HS-5 (cell line): ENCODE measurements at regions not wholly inside any gene's neighbourhood (a gene's known extent, or its start where the extent isn't known, plus 50 kb on each side); places are given as distances from the start of the nearest gene placed in this dataset.

ENCODE experiments used
- DNase-seq: peaks from one replicate; pipeline ENCODE4 v3.0.0-alpha.2; 2012; ENCODE audit warnings: low read depth

DNA sequence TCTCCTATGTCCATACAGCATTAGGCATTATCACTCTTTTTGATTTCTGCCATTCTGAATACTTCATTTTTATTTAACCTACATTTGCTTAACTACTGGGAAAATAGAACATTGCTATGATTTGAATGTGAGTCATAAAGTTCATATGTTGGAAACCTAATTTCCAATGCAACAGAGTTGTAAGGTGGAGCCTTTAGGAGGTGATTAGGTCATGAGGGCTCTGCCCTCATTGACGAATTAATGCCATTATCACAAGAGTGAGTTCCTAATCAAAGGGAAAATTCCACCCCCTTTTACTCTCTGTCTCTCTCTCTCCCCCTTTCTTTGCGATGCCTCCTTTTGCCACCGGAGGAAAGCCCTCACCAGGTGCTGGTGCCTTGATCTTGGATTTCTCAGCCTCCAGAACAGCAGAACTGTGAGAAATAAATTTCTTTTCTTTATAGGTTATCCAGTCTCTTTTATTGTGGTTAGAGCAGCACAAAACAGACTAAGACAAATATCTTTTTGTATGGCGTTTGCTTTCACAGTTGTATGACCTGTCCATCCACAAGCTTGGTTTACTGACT is 180.1 kb upstream of the ARID2 start:
- no peak for DNase-seq

DNA sequence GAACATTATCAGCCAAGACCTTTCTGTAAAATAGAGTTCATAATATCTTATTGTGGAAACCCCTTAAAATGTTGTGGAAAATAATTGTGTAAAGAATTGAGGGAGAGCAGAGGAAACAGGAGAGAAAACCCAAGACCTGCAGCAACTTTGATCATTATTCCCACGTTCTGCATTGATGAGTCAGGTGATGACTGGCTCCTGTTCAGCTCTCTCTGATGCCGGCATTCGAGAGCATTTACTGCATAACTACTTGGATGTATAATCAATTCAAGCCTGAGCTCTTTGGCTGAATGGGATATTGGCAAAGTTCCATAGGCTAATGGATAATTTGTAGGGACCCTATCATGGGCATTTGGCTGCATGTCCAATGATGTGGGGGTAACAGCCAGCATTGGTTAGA is 176.3 kb upstream of the ARID2 start:
- no peak for DNase-seq

- no peak for DNase-seq
Measured at GRCh38 chr12:45557016-45557415, 172.5 kb upstream of the ARID2 start.

- DNase-seq = no peak
Measured at GRCh38 chr12:45558353-45558752, 171.2 kb upstream of the ARID2 start.

DNA sequence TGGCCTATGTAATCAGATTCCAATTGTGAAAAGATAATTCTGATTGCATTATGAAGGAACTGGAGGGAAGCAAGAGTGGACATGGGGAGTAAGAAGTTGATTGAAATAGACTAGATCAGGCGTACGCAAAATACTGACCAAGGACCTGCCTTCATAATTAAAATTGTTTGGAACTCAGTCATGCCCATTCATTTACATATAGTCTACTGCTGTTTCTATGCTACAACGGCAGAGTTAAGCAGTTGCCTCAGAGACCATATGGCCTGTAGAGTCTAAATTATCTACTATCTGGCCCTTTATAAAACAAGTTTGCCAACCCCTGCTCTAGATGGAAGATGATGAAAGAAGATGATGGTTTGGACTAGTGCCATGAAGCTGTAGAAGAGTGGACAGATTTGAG is 170.0 kb upstream of the ARID2 start:
- DNase-seq = no peak

DNA sequence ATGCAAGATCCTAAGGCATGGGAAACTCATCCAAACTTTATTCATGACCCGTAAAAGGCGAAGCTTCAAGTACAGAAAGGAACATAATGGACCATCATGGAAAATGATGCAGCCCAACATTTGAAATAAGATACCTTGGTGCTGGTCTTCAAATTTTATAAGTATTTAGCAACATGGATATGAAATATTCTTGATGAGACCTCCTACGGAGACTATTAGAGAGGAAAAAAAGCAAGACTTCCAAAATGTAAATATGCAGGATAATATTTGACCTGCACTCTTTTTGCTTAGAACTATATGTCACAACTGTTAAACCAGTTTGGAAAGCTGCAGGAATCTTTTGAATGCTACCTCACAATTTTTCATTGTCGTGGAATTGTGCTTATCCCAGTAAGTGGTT is 168.8 kb upstream of the ARID2 start:
- DNase-seq = no peak

- DNase-seq = no peak
Measured at GRCh38 chr12:45561488-45561887, 168.0 kb upstream of the ARID2 start.

GRCh38 chr12:45565590-45565989 is 163.9 kb upstream of the ARID2 start:
- DNase-seq = no peak

- no peak for DNase-seq
Measured at GRCh38 chr12:45566257-45566656, 163.2 kb upstream of the ARID2 start.

- DNase-seq = no peak
Measured at GRCh38 chr12:45568808-45569207, 160.7 kb upstream of the ARID2 start.

DNA sequence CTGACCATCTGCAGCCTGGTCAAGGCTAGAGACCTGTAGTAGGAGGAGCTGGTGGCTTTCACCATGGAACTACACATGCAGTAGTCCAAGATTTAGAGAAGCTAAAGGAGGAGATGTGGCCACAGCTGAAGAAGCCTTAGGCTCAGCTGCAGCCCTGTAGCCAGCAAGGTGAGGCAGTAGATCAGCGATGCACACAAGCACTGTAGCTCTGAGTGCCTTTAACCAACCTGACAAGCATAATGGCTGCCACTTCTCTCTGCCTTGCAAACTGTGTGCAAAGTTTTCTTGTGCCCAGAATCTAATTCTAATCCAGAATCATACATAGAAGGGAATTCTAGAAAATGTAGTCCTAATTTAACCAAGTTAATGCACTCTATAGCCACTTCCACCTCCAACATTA is 159.0 kb upstream of the ARID2 start:
- DNase-seq = no peak

DNA sequence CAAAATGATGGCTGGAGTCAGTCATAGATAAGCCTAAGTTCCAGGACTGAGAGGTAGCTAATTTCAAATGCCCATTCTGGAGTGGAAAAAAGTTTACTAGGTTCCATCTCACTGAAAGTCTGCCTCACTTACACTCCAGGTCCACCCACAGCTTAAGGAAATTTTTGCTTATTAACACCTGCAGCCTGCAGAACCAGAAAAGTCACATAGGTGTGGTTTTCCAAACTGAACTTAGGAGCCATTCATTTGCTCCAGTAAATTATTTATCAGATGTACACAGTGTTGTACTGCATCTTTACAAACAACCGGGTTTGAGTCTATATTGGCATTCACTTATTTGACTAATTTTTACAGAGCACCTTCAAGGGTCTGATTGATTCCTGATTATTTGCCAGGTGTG is 157.4 kb upstream of the ARID2 start:
- DNase-seq = no peak

- no peak for DNase-seq
Measured at GRCh38 chr12:45575417-45575816, 154.1 kb upstream of the ARID2 start.

GRCh38 chr12:45575823-45576475 is 153.6 kb upstream of the ARID2 start:
- DNase-seq = no peak

- no peak for DNase-seq
Measured at GRCh38 chr12:45577844-45578399, 151.6 kb upstream of the ARID2 start.

GRCh38 chr12:45580356-45580969 is 149.0 kb upstream of the ARID2 start:
- no peak for DNase-seq

DNA sequence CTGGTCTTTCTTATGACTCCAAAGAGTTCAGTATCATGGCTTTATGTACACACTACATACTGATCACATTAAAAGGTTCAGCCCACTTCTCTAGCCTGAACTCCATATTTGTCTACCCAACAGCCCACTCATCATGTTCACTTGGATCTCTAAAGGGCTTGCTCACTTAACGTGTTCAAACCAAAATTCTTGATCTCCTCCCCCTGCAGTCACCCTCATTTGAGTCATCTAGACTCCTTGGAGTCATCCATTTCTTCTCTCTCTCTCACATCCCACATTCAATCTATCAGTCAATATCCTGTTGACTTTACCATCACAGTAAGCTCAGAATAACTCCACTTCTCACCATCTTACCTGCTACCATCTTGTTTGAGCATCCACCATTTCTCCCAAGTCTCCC is 148.4 kb upstream of the ARID2 start:
- DNase-seq = no peak

DNA sequence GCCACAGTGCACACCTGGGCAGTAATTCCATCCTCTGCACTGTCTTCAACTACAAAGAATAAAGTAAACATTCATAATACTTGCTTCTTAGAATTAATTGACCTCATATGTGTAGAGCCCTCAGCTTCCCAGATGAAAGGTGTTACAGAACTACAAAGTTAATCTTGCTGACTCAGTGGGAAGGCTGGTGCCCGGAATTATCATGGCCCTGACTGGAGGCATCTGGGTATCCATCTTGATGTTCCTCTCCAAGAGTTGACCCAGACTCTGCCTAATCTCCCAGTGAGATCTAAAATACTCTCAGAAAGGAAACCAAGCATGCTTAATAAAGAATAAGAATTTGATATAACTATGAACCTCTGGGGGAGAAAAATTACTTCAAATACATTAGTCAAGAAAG is 147.0 kb upstream of the ARID2 start:
- DNase-seq = no peak

DNA sequence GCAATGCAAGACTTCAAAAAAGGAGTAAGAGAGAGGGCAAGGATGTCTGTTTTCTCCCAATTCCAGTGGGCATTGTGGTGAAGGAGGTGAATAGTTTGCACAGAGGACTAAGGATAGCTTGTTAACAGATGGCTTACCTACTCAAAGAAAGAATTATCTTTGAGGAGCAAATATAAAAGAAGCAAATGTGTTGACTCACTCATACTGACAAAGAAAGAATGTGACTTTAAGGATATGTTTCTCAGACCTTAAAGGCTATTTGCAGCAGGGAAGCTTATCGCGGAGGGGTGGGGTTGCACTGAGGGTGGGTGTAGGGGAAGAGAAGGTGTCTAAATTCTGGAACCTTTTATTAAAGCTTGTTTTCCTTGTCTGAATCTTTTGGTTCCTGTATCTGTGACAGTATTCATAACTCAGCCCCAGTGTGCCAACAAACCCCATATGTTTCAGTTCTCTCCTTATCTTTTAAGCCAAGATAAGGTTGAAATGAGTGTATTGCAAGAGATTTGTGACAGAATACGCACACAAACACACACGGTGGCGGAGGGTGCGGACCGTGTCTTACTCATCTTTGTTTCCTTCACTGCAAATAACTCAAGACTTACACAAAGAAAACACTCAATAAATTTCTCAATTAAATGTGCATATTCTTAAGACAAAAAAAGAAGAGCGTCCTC is 146.4 kb upstream of the ARID2 start:
- no peak for DNase-seq

DNA sequence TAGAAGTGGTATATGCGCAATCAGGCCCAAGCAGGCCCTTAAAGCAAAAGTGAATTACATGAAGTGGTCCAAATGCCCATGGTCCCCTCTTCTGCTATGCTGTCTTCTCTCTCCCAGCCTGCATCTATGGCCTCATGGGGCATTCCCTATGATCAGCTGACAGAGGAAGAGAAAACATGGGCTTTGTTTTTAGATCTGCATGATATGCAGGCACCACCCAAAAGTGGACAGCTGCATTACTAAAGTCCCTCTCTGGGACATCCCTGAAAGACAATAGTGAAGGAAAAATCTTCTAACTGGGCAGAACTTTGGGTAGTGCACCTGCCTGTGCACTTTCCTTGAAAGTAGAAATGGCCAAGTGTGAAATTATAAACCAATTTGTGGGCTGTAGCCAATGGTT is 145.2 kb upstream of the ARID2 start:
- DNase-seq = no peak

DNA sequence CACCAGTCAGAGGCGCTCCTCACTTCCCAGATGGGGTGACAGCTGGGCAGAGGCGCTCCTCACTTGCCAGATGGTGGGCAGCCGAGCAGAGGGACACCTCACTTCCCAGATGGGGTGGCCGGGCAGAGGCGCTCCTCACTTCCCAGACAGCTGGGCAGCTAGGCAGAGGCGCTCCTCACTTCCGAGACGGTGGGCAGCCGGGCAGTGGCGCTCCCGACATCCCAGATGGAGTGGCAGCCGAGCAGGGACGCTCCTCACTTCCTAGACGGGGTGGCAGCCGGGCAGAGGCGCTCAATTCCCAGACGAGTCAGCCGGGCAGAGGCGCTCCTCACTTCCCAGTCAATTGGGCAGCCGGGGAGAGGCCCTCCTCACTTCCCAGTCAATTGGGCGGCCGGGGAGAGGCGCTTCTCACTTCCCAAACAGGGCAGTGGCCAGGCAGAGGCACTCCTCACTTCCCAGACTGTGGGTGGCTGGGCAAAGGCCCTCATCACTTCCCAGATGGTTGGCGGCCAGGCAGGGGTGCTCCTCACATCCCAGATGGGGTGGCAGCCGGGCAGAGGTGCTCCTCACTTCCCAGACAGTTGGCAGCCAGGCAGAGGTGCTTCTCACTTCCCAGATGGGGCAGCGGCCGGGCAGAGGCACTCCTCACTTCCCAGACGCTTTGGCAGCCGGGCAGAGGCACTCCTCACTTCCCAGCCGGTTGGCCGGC is 143.8 kb upstream of the ARID2 start:
- DNase-seq = no peak

DNA sequence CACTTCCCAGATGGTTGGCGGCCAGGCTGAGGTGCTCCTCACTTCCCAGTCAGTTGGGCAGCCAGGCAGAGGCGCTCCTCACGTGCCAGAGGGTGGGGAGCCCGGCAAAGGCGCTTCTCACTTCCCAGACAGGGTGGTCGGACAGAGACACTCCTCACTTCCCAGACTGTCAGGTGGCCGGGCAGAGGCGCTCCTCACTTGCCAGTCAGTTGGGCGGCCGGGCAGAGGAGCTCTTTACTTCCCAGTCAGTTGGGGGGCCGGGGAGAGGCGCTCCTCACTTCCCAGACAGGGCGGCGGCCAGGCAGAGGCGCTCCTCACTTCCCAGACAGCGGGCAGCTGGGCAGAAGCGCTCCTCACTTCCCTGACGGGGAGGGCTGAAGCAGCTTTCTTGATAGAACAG is 143.0 kb upstream of the ARID2 start:
- DNase-seq = no peak
